ENCODE measurements at regions not wholly inside any gene's neighbourhood (a gene's known extent, or its start where the extent isn't known, plus 50 kb on each side); places are given as distances from the start of the nearest gene placed in this dataset.

DNA sequence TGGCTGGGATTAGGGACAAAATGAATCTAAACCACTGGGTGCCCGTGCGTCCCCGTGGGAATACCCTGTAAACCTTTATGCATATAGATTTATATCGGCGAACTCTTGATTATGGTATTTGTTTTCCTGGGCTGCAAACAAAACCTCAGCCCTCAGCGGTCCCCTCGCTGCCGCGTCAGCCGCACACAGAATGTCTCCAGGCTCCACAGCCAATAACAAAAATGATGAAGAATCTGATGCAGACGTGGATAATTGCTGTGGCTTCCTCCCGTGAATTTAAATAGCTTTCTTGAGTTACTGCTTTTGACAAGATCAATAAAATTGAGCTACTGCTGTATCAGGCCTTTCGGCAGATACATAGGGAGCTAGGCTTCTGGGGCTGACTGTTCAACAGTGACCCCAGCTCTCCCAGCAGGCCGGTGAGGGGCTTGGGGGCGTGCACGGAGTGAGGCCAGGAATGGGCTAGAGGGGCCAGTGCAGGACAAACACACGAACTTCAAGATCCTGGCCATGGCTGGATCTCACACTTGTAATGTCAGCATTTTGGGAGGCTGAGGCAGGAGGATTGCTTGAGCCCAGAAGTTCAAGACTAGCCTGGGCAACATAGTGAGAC lies 125.8 kb upstream of the NCOR2 start:
- no peaks in the 10 kb centered on the region for H3K36me3 ChIP-seq (ENCODE audit: insufficient read depth, low read length)
- H3K4me3 ChIP-seq (ENCODE audit: low read length), result no peak overlapping the region
- H3K9me3 ChIP-seq (replicated peaks; ENCODE audit: low read length), result peaks cover 3% of the 10 kb centered on the region
- no peak overlapping the region for H3K9ac ChIP-seq (ENCODE audit: low read depth, low read length)
- no peak overlapping the region for H3K4me2 ChIP-seq (ENCODE audit: low read length)
- peaks cover 15% of the 10 kb centered on the region for H3K4me1 ChIP-seq (ENCODE audit: control insufficient read depth, insufficient read depth, low read length)
- H3K27me3 ChIP-seq (ENCODE audit: control insufficient read depth, insufficient read depth, low read length), result no peaks in the 10 kb centered on the region

DNA sequence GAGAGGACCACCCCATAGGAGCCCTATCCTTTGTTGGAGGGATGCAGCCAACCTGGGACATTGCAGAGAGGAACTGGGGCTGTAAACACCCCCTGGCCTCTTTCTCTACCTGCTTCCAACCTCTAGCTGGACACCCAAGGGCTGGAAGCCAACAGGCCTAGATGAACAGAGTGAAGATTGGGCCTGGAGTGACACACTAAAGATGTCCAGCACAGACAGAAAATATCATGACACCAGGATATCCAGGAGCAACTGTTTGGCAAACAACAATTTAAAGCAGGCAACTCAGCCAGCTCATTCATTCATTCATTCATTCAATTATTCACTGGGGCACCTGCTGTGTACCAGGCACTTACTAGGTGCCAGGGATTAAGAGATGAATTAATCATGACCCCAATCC lies 125.0 kb upstream of the NCOR2 start:
- no peak overlapping the region for H3K9ac ChIP-seq (ENCODE audit: low read depth, low read length)
- no peaks in the 10 kb centered on the region for H3K36me3 ChIP-seq (ENCODE audit: insufficient read depth, low read length)
- H3K27me3 ChIP-seq (ENCODE audit: control insufficient read depth, insufficient read depth, low read length), result no peaks in the 10 kb centered on the region
- peaks cover 3% of the 10 kb centered on the region for H3K9me3 ChIP-seq (replicated peaks; ENCODE audit: low read length)
- no peak overlapping the region for H3K4me3 ChIP-seq (ENCODE audit: low read length)
- no peak overlapping the region for H3K4me2 ChIP-seq (ENCODE audit: low read length)
- peaks cover 11% of the 10 kb centered on the region for H3K4me1 ChIP-seq (ENCODE audit: control insufficient read depth, insufficient read depth, low read length)

- Histone ChIP-seq H3K9ac (ENCODE audit: low read depth, low read length) (no peak overlapping the region), H3K9me3 (replicated peaks; ENCODE audit: low read length) (peaks cover 3% of the 10 kb centered on the region), H3K27me3 (ENCODE audit: control insufficient read depth, insufficient read depth, low read length) (no peaks in the 10 kb centered on the region), H3K4me2 (ENCODE audit: low read length) (no peak overlapping the region), H3K36me3 (ENCODE audit: insufficient read depth, low read length) (no peaks in the 10 kb centered on the region), H3K4me1 (ENCODE audit: control insufficient read depth, insufficient read depth, low read length) (peaks cover 11% of the 10 kb centered on the region), H3K4me3 (ENCODE audit: low read length) (no peak overlapping the region)
These were observed 124.0 kb upstream of the NCOR2 start for GRCh38 chr12:124691429-124691828.

GRCh38 chr12:124689631-124690030 lies 122.2 kb upstream of the NCOR2 start:
- H3K9me3 ChIP-seq (replicated peaks; ENCODE audit: low read length), result peaks cover 3% of the 10 kb centered on the region
- no peak overlapping the region for H3K4me3 ChIP-seq (ENCODE audit: low read length)
- no peak overlapping the region for H3K9ac ChIP-seq (ENCODE audit: low read depth, low read length)
- H3K4me2 ChIP-seq (ENCODE audit: low read length), result no peak overlapping the region
- peaks cover 22% of the 10 kb centered on the region for H3K4me1 ChIP-seq (ENCODE audit: control insufficient read depth, insufficient read depth, low read length)
- H3K27me3 ChIP-seq (ENCODE audit: control insufficient read depth, insufficient read depth, low read length), result no peaks in the 10 kb centered on the region
- no peaks in the 10 kb centered on the region for H3K36me3 ChIP-seq (ENCODE audit: insufficient read depth, low read length)

GRCh38 chr12:124688356-124688992 lies 121.1 kb upstream of the NCOR2 start:
- no peak overlapping the region for H3K9ac ChIP-seq (ENCODE audit: low read depth, low read length)
- no peaks in the 10 kb centered on the region for H3K27me3 ChIP-seq (ENCODE audit: control insufficient read depth, insufficient read depth, low read length)
- no peaks in the 10 kb centered on the region for H3K36me3 ChIP-seq (ENCODE audit: insufficient read depth, low read length)
- peaks cover 22% of the 10 kb centered on the region for H3K4me1 ChIP-seq (ENCODE audit: control insufficient read depth, insufficient read depth, low read length)
- no peak overlapping the region for H3K4me3 ChIP-seq (ENCODE audit: low read length)
- H3K9me3 ChIP-seq (replicated peaks; ENCODE audit: low read length), result peaks cover 3% of the 10 kb centered on the region
- H3K4me2 ChIP-seq (ENCODE audit: low read length), result no peak overlapping the region

- Histone ChIP-seq H3K4me1 (ENCODE audit: control insufficient read depth, insufficient read depth, low read length) (peaks cover 27% of the 10 kb centered on the region), H3K9ac (ENCODE audit: low read depth, low read length) (no peak overlapping the region), H3K4me2 (ENCODE audit: low read length) (no peak overlapping the region), H3K36me3 (ENCODE audit: insufficient read depth, low read length) (no peaks in the 10 kb centered on the region), H3K4me3 (ENCODE audit: low read length) (no peak overlapping the region), H3K9me3 (replicated peaks; ENCODE audit: low read length) (peaks cover 3% of the 10 kb centered on the region), H3K27me3 (ENCODE audit: control insufficient read depth, insufficient read depth, low read length) (no peaks in the 10 kb centered on the region)
These were observed 120.5 kb upstream of the NCOR2 start for GRCh38 chr12:124687917-124688316.

DNA sequence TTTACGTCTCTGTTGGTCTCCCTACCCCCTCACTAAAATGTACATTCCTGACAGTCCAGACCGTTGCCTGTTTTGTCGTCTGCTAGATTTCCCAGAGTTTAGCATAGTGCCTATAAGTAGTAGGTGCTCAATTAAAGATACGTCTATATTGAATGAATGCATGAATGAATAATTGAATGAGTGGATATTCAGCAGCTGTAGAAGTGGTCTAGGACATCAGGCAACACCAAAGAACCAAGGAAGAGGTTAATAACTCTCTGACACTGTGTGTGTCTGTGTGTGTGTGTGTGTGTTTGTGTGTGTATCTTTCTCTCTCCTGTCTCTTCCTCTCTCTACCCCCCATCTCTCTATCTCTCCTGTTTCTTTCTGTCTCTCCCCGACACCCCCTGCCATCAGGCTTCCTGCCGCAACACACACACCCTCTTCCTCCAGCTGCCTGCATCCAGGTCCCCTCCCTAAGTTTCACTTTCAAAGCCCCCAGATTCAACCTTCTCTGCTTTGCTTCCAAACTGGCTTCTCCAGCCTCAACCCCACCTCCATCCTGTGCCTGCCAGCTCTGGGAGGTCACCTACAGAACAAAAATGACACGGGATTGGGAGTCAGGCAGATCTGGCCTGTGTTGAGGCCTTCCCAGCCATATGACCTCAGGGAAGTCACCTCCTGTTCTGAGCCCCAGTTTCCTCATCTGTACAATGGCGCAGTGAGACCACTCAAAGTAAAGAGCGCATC lies 119.9 kb upstream of the NCOR2 start:
- Histone ChIP-seq H3K27me3 (ENCODE audit: control insufficient read depth, insufficient read depth, low read length) (no peaks in the 10 kb centered on the region), H3K4me3 (ENCODE audit: low read length) (no peak overlapping the region), H3K9ac (ENCODE audit: low read depth, low read length) (no peak overlapping the region), H3K36me3 (ENCODE audit: insufficient read depth, low read length) (no peaks in the 10 kb centered on the region), H3K9me3 (replicated peaks; ENCODE audit: low read length) (peaks cover 2% of the 10 kb centered on the region), H3K4me1 (ENCODE audit: control insufficient read depth, insufficient read depth, low read length) (peaks cover 31% of the 10 kb centered on the region), H3K4me2 (ENCODE audit: low read length) (no peak overlapping the region)

DNA sequence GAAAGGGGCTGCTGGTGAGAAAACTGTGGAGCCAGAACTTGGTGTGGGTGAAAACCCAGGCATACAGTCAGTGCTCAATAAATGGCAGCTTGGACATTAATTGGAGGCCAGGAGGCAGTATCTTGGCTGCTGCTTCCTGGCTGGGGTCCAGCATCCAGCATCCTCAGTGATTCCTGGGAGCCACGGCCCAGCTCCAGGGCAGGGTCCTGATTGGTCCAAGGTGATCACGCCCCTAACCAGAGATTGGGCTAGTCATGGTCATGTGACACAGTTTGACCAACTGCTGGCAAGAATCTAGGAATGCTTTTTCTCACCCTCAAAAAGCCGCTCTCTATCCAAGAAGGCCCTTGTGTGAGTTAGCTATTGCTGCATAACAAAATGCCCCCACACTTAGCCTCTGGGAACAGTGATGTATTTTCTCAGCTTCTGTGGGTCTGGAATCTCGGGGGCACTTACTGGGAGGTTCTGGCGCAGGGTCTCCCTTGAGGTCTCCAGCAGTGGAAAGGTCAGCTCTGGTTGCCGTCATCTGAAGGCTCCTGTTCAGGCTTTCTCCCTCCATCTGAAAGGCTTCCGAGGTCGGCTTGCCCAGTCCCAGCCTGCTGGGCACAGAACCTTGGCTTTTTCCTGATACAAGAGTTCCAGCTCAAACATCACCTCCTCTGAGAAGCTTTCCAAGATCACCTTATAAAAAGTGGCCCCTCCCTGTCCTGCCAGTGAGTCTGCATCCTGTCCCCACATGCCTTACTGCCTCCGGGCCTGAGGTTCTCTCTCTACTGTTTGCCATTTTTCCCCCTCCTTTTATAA lies 119.2 kb upstream of the NCOR2 start:
- H3K36me3 ChIP-seq (ENCODE audit: insufficient read depth, low read length), result no peaks in the 10 kb centered on the region
- no peaks in the 10 kb centered on the region for H3K9me3 ChIP-seq (replicated peaks; ENCODE audit: low read length)
- H3K9ac ChIP-seq (ENCODE audit: low read depth, low read length), result no peak overlapping the region
- no peak overlapping the region for H3K4me2 ChIP-seq (ENCODE audit: low read length)
- peaks cover 38% of the 10 kb centered on the region for H3K4me1 ChIP-seq (ENCODE audit: control insufficient read depth, insufficient read depth, low read length)
- H3K27me3 ChIP-seq (ENCODE audit: control insufficient read depth, insufficient read depth, low read length), result no peaks in the 10 kb centered on the region
- no peak overlapping the region for H3K4me3 ChIP-seq (ENCODE audit: low read length)

DNA sequence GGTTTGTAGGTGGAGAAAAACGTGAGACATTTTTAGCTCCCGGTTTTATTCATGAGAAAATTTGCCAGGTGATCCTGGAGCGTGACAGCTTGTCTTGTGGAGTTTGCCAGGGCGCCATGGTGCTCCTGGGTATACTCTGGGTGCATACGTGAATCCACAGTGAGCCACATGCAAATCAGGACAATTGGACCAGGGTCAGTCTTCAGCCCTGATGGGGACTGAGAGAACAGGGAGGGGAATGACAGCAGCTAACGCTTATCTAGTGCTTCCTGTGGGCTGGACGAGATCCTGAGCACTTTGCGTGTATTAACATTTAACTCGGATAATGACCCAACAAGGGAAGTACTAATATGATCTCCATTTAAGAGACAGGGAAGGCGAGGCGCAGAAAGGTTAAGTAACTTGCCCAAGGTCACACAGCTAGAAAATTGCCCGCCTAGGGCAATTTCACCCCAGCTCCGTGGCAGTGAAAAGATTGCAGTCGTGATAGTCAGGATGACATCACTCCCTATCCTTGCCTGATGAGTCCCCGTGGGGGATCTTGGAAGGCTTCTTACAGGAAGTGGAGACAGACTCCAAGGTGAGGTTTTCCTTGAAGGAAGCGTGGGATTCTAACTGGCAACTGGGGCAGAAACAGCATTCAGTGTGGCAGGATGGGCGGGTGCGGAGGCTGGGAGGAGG lies 118.4 kb upstream of the NCOR2 start:
- H3K9me3 ChIP-seq (replicated peaks; ENCODE audit: low read length), result no peaks in the 10 kb centered on the region
- no peaks in the 10 kb centered on the region for H3K36me3 ChIP-seq (ENCODE audit: insufficient read depth, low read length)
- no peaks in the 10 kb centered on the region for H3K27me3 ChIP-seq (ENCODE audit: control insufficient read depth, insufficient read depth, low read length)
- peaks cover 44% of the 10 kb centered on the region for H3K4me1 ChIP-seq (ENCODE audit: control insufficient read depth, insufficient read depth, low read length)
- peak overlapping the region; percentile 80 for H3K4me2 ChIP-seq (ENCODE audit: low read length)
- H3K4me3 ChIP-seq (ENCODE audit: low read length), result peak overlapping the region; percentile 56
- peak overlapping the region; percentile 37 for H3K9ac ChIP-seq (ENCODE audit: low read depth, low read length)

- peak overlapping the region; percentile 37 for H3K9ac ChIP-seq (ENCODE audit: low read depth, low read length)
- H3K27me3 ChIP-seq (ENCODE audit: control insufficient read depth, insufficient read depth, low read length), result no peaks in the 10 kb centered on the region
- peak overlapping the region; percentile 80 for H3K4me2 ChIP-seq (ENCODE audit: low read length)
- peaks cover 45% of the 10 kb centered on the region for H3K4me1 ChIP-seq (ENCODE audit: control insufficient read depth, insufficient read depth, low read length)
- peak overlapping the region; percentile 56 for H3K4me3 ChIP-seq (ENCODE audit: low read length)
- no peaks in the 10 kb centered on the region for H3K36me3 ChIP-seq (ENCODE audit: insufficient read depth, low read length)
- no peaks in the 10 kb centered on the region for H3K9me3 ChIP-seq (replicated peaks; ENCODE audit: low read length)
These were observed 117.7 kb upstream of the NCOR2 start for GRCh38 chr12:124684971-124685688.

Data from skeletal muscle satellite cell (primary cell).